GM21423 (cell line): ENCODE measurements at regions not wholly inside any gene's neighbourhood (a gene's known extent, or its start where the extent isn't known, plus 50 kb on each side); places are given as distances from the start of the nearest gene placed in this dataset.
A peak's percentile ranks its signal among the peaks of the same experiment; 100 is the strongest.
"Not testable (repeated sequence)": the region's sequence is repeated elsewhere in the genome, so short reads cannot be mapped to it uniquely, and the experiment has no call there.

Experiments used
- ATAC-seq: cut with Tn5 transposase; IDR thresholded peaks from one replicate; pipeline ENCODE4 v1.9.1; 2021; ENCODE audit warnings: mild to moderate bottlenecking, moderate library complexity; ENCODE audit not compliant: unreplicated experiment

DNA sequence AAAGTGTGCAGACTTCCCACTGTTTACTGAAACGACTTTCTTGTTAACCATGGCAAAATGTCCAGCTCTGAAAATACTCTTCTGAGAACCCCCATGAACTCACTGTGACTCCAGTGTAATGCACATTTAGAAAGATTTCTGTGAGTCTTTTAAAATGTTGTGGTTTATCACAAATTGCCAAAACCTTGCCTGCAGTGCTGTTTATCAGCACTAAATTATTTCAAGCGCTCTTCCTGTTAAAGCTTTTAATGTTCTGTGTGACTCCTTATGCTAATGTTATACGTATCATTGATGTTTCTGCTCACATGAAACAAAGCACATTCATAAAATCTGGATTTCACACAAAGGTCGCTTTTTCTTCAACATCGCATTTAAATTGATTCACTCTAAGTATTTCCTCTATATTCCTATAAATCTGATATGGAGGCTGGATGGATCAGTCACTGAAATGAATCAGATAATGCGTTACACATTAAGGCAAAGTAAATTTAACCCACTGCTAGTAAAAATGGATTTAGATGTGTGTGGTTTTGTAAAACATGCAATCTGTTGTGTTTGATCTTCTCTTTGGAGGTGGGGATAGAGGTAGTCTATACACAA is 521.2 kb downstream of the NYAP2 start:
- ATAC-seq, result no peak

DNA sequence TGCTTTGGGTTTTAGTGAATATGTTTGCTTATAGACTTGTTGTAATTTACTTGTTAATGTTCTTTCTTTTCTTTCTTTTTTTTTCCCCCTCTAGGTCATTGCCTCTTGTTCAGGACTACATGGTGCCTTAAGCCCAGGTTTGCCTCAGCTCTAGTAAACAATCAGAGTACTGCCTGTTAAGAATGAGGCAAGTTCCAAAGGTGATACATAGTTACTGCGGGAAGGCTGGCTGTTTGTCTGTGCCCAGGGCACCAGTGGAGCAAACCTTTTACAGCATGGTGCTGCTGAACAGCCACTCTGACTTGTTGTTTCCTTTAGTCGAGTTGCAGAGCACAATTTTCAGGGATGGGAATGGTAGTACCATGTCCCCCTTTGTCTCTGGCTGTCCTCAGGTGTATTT is 517.2 kb downstream of the NYAP2 start:
- ATAC-seq, result no peak

DNA sequence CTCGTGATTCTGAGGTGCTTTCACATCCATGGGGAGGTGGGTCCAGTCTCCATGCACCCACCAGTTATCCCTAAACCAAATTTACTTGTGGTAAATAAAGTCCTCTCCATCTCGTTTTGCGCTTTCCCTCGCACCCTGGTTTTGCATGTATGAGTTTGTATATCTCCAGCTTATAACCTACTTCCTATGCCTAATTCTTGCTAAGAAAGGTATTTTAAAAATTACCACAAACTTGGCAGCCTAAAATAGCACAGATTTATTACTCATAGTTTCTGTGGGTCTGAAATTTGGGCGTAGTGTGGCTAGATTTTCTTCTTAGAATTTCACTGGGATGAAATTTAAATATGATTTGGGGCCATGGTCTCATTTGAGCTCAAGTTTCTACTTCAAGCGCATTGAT is 511.5 kb downstream of the NYAP2 start:
- ATAC-seq, result no peak

DNA sequence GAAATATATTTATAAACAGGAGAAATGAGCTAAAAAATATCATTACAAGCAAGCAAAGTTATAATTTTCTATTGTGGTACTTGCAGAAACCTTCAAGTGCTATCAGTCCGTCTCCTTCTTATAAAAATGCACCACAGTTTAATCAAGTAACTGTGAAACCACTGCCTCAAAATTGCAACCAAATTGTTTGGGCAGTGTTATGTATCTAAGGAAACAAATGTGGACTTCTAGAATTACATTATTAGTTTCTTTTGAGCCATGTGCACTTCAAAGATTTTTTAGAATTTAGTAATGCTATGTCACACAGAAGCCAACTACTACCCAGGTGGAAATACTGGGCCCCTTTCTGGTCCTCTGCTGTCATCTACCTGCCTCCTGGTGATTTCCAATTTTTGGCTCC is 495.6 kb downstream of the NYAP2 start:
- no peak for ATAC-seq

DNA sequence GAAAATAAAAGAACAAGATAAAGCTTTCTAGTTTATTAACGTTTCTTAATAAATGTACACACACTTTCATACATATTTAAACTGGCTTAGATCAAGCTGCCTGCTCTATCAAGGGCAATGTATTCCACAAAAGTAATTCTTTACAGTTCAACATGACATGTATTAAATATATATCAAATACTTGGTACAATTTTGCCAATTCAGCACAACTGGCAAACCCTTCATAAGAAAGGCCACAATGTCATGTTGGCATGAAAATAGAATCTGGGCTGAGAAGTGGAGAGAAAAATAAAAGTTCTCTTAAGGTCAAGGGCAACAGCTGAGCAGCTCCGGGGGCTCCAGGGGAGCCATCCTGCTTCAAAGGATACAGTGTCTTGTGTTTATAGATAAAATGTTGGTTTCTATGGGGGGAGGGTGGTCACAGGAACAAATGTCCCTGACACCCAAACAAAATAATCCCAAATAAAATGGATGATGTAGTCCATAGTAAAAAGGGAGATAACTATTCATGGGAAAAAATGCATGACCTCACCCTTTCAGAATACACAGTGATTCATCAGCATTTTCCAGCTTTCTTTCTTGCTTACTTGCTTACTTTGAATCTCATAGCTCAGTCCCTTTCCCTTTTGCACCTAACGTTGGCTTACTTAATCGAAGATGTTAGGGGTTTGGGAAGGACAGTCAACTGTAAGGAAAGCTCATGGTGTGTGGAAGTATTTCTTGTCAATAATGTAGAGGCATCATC is 494.9 kb downstream of the NYAP2 start:
- ATAC-seq, result no peak

DNA sequence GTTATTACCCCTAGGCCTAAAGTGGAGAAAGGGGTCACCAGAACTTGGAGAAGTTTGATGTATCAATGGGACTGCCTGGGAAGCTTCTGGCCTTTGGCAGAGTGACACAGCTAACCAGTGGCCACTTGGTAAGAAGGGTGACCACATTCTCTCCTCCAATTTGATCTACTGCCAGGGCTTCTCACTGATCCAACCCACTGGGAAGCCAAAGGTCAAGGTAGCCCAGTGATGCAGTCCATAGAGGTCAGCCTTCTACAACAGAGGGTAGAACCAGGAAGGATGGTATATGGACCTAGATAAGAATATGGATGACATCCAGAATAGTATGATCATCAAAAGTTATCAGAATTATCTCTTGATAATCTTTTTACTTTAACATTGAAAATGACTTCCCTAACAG is 493.6 kb downstream of the NYAP2 start:
- no peak for ATAC-seq

DNA sequence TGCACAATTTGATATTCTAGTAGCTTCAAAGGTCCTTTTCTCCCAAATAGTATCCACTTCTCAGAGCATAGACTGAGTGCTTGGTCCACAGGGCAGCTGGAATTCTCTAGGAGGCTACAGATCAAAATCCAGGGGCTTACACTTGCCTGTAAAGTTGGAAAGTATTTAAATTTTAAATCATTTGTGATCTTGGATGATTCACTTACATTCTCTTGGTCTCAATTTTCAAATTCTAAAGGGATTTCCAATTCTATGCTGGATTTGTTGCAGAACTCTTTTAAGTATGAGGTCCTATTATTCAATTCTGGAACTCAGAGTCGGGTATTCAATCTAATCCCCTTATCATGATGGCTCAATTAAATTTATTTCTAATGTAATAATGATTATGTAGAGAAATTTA is 492.3 kb downstream of the NYAP2 start:
- ATAC-seq, result no peak

DNA sequence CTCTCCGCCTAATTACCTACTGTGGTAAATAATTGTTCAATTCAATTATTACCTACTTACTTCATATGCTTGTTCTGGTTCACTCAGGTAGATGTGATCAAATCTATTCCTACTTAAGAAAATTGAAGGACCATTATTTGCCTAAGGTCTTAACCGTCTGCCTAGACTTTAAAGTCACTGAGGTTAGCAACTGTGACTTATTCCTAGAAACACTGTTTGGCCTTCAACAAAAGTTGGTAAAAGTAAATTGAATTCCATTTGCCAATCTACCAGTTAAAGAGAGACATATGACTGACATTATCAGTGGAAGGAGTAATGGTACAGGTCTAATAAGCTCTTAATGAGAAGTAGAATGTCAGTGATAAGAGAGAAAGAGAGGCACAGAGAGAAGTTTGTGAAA is 491.5 kb downstream of the NYAP2 start:
- no peak for ATAC-seq

DNA sequence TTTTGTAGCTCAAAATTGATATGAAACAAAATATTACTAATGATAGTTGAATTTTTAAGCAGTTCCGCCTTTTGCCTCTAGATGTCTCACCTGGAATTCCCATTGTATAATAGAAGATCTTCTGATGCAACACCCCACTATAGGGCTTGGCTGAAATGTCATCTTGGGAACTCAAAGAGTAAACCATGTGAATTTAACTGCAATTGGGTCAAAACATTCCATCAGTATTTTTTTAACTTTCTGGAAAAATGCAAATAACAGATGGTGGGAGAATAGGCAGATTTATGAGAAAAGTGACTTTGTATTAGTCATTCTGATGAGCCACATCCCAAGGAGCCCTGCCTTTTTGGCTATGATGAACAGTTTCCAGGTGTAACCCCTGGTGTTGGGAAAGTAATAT is 489.9 kb downstream of the NYAP2 start:
- peak; percentile 83 for ATAC-seq

DNA sequence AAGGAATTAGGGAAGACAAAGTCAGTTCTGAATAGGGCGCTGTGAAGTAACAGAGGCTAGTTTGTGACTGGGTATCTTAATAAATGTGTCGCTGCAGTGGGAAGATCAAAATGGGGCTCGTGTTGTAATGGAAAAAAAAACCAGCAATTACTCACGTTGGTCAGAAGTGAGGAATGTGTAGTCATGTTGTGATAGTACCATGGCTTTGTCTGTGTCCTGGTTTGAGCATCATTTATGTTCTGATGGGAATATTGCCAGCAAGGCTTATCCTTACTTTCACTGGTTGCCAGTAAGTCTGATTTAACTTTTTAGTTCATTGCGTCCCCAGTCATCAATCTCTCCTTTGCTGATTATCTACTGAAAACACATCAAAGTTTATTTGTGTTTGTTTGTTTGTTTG is 467.6 kb downstream of the NYAP2 start:
- ATAC-seq, result no peak

DNA sequence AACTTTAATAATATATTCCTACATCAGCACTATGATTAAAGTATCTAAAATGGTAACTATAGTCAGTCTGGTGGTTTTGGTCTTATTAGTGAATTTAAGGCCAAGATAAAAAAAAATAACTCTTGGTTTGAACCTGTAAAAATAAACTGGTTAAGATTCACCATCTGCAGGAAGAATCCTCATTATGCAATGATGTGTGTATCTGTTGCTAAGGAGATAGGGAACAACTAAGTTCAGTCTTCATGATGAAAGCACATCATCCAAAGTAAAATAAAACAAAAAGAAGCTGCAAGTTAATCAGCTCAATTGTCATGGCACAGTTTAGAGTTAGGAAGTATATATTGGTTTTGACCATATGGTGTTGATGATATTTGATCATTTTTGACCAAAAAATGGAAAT is 466.0 kb downstream of the NYAP2 start:
- no peak for ATAC-seq

DNA sequence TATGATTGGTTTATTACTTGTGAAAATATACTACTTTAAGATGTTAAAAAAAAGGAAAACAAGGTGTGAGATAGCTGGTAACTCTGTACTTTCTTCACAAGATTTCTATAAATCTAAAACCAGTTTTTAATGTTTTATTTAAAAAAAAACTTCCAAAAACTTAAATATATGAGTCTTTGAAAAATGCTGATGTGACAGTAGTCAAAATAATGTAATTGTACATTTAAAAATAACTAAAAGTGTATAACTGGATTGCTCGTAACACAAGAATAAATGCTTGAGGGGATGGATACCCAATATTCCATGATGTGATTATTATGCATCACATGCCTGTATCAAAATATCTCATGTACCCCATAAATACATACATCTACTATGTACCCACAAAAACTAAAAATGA is 464.9 kb downstream of the NYAP2 start:
- ATAC-seq, result no peak

DNA sequence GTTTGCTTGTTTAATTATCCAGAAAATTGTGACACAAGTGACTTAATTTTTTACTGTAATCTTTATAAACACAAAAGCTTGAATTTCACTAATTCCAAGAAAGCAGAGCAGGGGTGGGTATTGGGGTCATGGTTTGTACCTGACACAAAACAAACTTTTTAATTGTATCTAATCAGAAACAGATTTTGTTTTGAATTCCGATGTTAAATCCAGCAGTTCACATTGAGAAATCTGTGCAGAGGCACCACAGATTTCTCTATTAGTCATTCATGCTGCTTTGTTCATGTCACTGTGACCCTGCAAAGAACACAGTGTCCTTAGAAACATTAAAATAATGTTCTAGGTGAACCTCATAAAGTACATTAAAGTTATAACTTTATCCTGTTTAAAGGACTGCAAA is 443.4 kb downstream of the NYAP2 start:
- no peak for ATAC-seq

DNA sequence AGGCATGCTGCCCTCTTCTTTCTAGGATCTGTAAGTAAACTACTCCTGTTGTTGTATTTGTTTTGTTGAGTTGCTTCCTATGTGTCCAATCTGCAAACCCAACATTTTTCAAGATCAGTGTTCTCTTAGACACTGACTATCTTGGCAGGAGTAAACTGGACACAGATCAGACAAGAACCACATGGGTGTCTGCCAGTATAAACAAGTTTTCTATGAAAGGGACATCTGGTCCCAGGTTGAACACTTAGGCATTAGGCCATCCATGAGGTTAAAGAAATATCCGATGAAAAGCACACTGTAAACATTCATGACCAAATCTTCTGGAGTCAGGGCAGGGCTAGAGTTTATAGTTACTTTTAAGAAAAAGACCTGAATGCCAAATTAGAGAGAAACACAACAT is 441.8 kb downstream of the NYAP2 start:
- ATAC-seq, result no peak

DNA sequence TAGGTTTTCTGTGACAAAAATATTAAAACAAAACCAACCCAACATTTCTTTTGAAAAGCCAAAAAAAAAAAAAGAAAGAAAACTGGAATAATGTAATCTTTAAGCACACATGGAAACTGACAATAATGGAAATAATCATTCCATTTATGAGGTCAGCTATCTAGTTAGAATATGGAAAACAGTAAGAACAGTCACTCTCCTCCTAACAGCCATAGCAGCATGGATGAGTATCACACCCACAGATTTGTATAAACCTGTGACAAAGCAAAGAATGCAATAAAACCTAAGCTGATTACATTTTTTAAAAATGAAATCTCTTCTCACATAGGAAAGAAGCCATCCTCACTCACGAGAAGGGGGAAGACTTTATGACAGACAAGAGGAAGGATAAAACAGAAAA is 437.8 kb downstream of the NYAP2 start:
- no peak for ATAC-seq

DNA sequence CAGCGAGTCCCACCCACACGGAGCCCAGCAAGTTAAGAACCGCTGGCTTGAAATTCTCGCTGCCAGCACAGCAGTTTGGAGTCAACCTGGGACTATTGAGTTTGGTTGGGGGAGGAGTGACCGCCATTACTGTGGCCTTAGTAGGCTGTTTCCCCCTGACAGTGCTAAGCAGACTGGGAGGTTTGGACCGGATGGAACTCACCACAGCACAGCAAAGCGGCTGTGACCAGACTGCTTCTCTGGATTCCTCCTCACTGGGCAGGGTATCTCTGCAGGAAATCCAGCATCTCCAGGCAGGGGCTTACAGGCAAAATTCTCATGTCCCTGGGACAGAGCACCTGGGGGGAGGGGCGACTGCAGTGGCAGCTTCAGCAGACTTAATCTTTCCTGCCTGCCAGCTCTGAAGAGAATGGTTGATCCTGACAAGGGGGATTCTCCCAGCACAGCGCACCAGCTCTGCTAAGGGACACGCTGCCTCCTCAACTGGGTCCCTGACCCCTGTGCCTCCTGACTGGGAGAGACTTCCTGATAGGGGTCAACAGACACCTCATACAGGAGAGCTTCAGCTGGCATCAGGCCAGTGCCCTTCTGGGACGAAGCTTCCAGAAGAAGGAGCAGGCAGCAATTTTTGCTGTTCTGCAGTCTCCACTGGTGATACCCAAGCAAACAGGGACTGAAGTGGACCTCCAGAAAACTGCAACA is 425.4 kb downstream of the NYAP2 start:
- ATAC-seq, result no peak

DNA sequence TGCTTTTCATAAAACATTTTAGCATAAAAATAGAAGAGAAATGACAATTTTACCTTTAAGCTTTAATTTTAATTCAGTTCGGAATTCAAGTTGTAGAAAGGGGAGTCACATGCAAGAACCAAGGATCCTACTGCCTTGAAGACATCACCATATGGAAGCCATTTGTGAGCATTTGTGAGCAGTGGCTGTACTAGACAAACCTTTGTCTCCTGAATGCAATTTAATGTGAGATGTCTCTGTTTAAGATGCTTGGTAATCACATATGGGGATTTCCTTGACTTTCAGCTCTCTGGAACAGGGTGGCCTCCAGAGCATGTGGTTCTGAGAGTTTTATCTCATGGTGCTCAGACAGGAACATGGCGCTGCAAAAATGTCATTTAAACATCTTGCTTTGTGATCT is 421.8 kb downstream of the NYAP2 start:
- no peak for ATAC-seq

DNA sequence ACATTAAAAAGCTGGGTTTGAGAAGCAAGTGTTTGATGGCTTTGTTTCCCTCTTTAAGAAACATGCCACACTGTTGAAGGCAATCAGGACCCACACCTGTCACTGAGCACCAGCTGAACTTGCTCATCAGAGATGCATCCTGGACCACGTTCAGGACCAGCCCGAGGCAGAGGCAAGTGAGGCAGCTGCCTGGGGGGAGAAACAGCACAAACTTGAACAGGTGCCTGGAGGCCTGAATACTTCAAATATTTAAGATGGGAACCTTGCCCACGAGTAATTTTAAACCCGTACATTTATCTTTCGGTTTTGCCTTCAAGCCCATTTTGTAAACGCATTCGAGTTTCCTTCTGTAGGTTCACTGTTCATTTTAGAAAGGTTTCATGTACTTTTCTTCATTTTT is 421.3 kb downstream of the NYAP2 start:
- no peak for ATAC-seq

DNA sequence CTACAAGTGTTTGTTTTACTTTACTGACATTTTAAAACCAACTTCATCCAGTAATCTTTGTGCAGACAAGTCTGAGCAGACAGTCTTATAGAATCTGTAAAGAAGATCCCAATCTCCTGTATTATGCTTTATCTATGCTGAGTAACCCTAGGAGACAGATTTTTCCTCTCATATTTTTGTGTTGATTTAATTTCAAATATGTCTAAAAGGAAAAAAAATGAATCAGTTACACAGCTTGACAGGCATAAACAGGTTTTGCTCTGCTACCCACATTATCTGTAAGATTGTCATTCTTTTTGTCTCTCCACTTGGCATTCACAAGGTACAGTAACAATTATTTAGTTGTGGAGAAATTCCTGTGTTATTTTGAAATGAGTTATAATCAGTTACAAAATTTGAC is 415.0 kb downstream of the NYAP2 start:
- no peak for ATAC-seq

DNA sequence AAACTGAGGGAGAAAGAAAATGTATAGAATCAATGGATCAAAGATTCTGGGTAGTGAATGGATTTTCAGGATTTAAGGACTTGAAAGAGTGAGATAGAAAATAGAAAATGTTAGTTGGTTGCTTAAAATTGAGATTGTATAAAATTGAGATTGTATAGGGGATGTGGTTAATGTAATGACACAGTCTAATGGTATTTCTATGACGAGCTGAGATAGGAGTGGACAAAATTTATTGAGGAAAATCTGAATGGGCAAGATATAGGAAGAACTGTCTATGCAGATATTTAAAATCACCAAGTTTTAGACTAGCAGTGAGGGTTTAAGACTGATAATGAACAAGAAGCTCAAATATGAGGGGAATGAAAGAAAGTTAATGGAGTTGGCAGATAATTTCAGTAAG is 406.6 kb downstream of the NYAP2 start:
- ATAC-seq, result no peak

DNA sequence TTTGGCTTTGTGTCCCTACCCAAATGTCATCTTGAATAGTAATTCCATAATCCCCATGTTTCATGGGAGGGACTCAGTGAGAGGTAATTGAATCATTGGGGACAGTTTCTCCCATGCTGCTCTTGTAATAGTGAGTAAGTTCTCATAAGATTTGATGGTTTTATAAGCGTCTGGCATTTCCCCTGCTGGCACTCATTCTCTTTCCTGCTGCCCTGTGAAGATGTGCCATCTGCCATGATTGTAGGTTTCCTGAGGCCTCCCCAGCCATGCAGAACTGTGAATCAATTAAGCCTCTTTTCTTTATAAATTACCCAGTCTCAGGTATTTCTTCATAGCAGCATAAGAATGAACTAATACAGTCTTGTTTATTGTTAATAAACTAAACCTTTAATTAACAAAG is 402.6 kb downstream of the NYAP2 start:
- ATAC-seq, result not testable (repeated sequence)

DNA sequence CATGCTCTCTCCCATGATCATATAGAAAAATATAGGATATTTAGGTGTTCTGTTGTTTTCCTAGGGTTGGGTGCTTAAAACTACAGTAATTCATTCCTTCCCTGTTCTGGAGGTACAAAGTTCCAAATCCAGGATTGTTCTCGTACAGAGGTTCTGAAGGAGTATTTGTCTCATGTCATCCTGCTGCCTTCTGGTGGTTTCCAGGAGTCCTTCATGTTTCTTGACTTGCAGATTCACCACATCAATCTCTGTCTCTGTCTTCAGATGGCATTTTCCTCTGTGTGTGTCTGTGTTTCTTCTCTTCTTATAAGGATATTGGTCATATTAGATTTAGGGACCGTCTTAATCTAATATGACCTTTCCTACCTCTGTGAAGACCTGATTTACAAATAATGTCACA is 397.9 kb downstream of the NYAP2 start:
- ATAC-seq, result no peak
